Amygdala (tissue), 56 donors: ENCODE measurements at regions not wholly inside any gene's neighbourhood (a gene's known extent, or its start where the extent isn't known, plus 50 kb on each side); places are given as distances from the start of the nearest gene placed in this dataset.
"Not testable (repeated sequence)": the region's sequence is repeated elsewhere in the genome, so short reads cannot be mapped to it uniquely, and the experiment has no call there.

Source experiments
- DNase-seq, 56 donors: peaks; one replicate each; lab custom pipeline; 2025; lab: John Stamatoyannopoulos, UW

GRCh38 chr4:151879705-151880445 is 119.1 kb upstream of the GATB start:
- DNase-seq = no peak

GRCh38 chr4:151876381-151876988 is 115.7 kb upstream of the GATB start:
- no peak for DNase-seq

- no peak for DNase-seq
These were observed 113.5 kb upstream of the GATB start for GRCh38 chr4:151874328-151874727.

- DNase-seq = peak in 1 of 56 donors; percentile 10
These were observed 105.7 kb upstream of the GATB start for GRCh38 chr4:151866592-151866918.

GRCh38 chr4:151865744-151866591 is 105.2 kb upstream of the GATB start:
- DNase-seq = peak in 27 of 56 donors; percentile 12 to 87 (median 41)

GRCh38 chr4:151865312-151865711 is 104.5 kb upstream of the GATB start:
- DNase-seq = peak in 49 of 56 donors; percentile 4 to 87 (median 47)

GRCh38 chr4:151864068-151864467 is 103.3 kb upstream of the GATB start:
- no peak for DNase-seq

GRCh38 chr4:151862766-151863165 is 102.0 kb upstream of the GATB start:
- DNase-seq = no peak

- peak in 10 of 56 donors; percentile 3 to 55 (median 14) for DNase-seq
These were observed 99.8 kb upstream of the GATB start for GRCh38 chr4:151860561-151861093.

- DNase-seq = no peak
These were observed 98.8 kb upstream of the GATB start for GRCh38 chr4:151859641-151860040.

GRCh38 chr4:151858356-151858755 is 97.5 kb upstream of the GATB start:
- no peak for DNase-seq

GRCh38 chr4:151857368-151857767 is 96.6 kb upstream of the GATB start:
- no peak for DNase-seq

- DNase-seq = no peak
These were observed 94.9 kb upstream of the GATB start for GRCh38 chr4:151855747-151856146.

GRCh38 chr4:151854731-151855130 is 93.9 kb upstream of the GATB start:
- no peak for DNase-seq

- DNase-seq = no peak
These were observed 92.2 kb upstream of the GATB start for GRCh38 chr4:151853034-151853433.

GRCh38 chr4:151852202-151852601 is 91.4 kb upstream of the GATB start:
- no peak for DNase-seq

- no peak for DNase-seq
These were observed 90.5 kb upstream of the GATB start for GRCh38 chr4:151851354-151851753.

GRCh38 chr4:151850791-151851213 is 90.0 kb upstream of the GATB start:
- peak in 2 of 56 donors; percentile 9 to 11 for DNase-seq

GRCh38 chr4:151845551-151845950 is 84.7 kb upstream of the GATB start:
- not testable (repeated sequence) for DNase-seq

- DNase-seq = no peak
These were observed 81.7 kb upstream of the GATB start for GRCh38 chr4:151842430-151843079.

GRCh38 chr4:151841107-151841506 is 80.3 kb upstream of the GATB start:
- no peak for DNase-seq
